Ramos (cell line): ENCODE measurements at regions not wholly inside any gene's neighbourhood (a gene's known extent, or its start where the extent isn't known, plus 50 kb on each side); places are given as distances from the start of the nearest gene placed in this dataset.
"Not testable (repeated sequence)": the region's sequence is repeated elsewhere in the genome, so short reads cannot be mapped to it uniquely, and the experiment has no call there.

Experiments
- in situ Hi-C: fragments of 300-500 bp; cut with MboI; formaldehyde crosslinking; loops from one replicate; pipeline ENCODE4 v1.14.3; 2022; ENCODE audit warnings: low sequenced_read_pairs; ENCODE audit not compliant: unreplicated experiment

- in situ Hi-C loops, result no loop called here
These were observed 55.1 kb upstream of the STARD13 start for GRCh38 chr13:33340631-33341030.

- in situ Hi-C loops, result no loop called here
These were observed 56.4 kb upstream of the STARD13 start for GRCh38 chr13:33341861-33342452.

GRCh38 chr13:33345842-33346241, 60.3 kb upstream of the STARD13 start:
- in situ Hi-C loops, result no loop called here

GRCh38 chr13:33347861-33348260, 62.3 kb upstream of the STARD13 start:
- in situ Hi-C loops, result no loop called here

- in situ Hi-C loops, result no loop called here
These were observed 62.8 kb upstream of the STARD13 start for GRCh38 chr13:33348366-33348765.

GRCh38 chr13:33349288-33349985, 63.9 kb upstream of the STARD13 start:
- in situ Hi-C loops, result no loop called here

- in situ Hi-C loops, result no loop called here
These were observed 64.7 kb upstream of the STARD13 start for GRCh38 chr13:33349986-33350826.

- in situ Hi-C loops, result no loop called here
These were observed 65.8 kb upstream of the STARD13 start for GRCh38 chr13:33351319-33351718.

- in situ Hi-C loops, result no loop called here
These were observed 66.5 kb upstream of the STARD13 start for GRCh38 chr13:33352041-33352440.

GRCh38 chr13:33352526-33352925, 67.0 kb upstream of the STARD13 start:
- in situ Hi-C loops, result no loop called here

- in situ Hi-C loops, result no loop called here
These were observed 67.7 kb upstream of the STARD13 start for GRCh38 chr13:33353210-33353609.

- in situ Hi-C loops, result no loop called here
These were observed 68.1 kb upstream of the STARD13 start for GRCh38 chr13:33353646-33354045.

- in situ Hi-C loops, result no loop called here
These were observed 69.8 kb upstream of the STARD13 start for GRCh38 chr13:33355201-33355895.

GRCh38 chr13:33358076-33358475, 72.5 kb upstream of the STARD13 start:
- in situ Hi-C loops, result not testable (repeated sequence)

- in situ Hi-C loops, result no loop called here
These were observed 77.6 kb upstream of the STARD13 start for GRCh38 chr13:33362986-33363727.

- in situ Hi-C loops, result no loop called here
These were observed 78.6 kb upstream of the STARD13 start for GRCh38 chr13:33364192-33364591.

- in situ Hi-C loops, result no loop called here
These were observed 81.0 kb upstream of the STARD13 start for GRCh38 chr13:33366469-33367062.

GRCh38 chr13:33367171-33367895, 81.8 kb upstream of the STARD13 start:
- in situ Hi-C loops, result no loop called here

GRCh38 chr13:33367926-33368325, 82.4 kb upstream of the STARD13 start:
- in situ Hi-C loops, result no loop called here
